Prostate gland (tissue), 2 donors: ENCODE measurements at regions not wholly inside any gene's neighbourhood (a gene's known extent, or its start where the extent isn't known, plus 50 kb on each side); places are given as distances from the start of the nearest gene placed in this dataset.

ENCODE experiments used
- POLR2A ChIP-seq: fragments of 450-650 bp; IDR thresholded peaks from one replicate; pipeline ENCODE4 v1.6.1; 2016; ENCODE audit warnings: antibody characterized with exemption, mild to moderate bottlenecking
- TF ChIP-seq, protein P1 (sequence below), 4 experiments: fragments of 200-600 bp in 2 of 4; fragments of 450-650 bp in 2 of 4; sonication (generic) in 2 of 4; IDR thresholded peaks; 1 replicate in 3 of 4; 2 replicates in 1 of 4; pipeline ENCODE4 v1.5.1; 2016 to 2019; ENCODE audit warnings: antibody characterized with exemption in 4 of 4, mild to moderate bottlenecking in 2 of 4, moderate library complexity in 2 of 4

DNA sequence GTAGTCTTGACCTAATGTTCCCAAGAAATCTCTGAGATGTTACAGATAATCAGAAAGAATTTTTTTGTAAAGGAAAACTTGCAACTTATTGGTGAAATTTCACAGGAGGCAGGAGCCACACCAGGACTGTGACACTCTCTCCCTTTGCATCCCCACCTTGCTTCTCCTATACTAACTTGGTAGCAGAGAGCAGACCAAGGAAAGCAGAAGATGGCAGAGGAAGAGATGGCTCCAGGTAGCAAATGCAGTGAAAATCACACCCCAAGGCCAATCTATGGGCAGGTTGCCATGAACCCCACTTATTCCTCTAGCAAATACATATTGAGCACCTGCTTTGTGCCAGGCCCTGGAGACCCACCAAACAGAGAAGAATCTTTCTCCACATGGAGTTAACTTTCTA lies 303.4 kb upstream of the C1orf174 start:
- TF ChIP-seq, protein P1, sequence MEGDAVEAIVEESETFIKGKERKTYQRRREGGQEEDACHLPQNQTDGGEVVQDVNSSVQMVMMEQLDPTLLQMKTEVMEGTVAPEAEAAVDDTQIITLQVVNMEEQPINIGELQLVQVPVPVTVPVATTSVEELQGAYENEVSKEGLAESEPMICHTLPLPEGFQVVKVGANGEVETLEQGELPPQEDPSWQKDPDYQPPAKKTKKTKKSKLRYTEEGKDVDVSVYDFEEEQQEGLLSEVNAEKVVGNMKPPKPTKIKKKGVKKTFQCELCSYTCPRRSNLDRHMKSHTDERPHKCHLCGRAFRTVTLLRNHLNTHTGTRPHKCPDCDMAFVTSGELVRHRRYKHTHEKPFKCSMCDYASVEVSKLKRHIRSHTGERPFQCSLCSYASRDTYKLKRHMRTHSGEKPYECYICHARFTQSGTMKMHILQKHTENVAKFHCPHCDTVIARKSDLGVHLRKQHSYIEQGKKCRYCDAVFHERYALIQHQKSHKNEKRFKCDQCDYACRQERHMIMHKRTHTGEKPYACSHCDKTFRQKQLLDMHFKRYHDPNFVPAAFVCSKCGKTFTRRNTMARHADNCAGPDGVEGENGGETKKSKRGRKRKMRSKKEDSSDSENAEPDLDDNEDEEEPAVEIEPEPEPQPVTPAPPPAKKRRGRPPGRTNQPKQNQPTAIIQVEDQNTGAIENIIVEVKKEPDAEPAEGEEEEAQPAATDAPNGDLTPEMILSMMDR (IDR thresholded peaks at IDR 0.05) = no peak
- TF ChIP-seq POLR2A = no peak
